HepG2 (cell line): ENCODE measurements at regions not wholly inside any gene's neighbourhood (a gene's known extent, or its start where the extent isn't known, plus 50 kb on each side); places are given as distances from the start of the nearest gene placed in this dataset.

ENCODE experiments used
- KMT2A ChIP-seq: sonication (generic); formaldehyde crosslinking; IDR thresholded peaks from 2 replicates; pipeline ENCODE4 v1.4.0; 2020; ENCODE audit warnings: missing genetic modification reagents
- NFYB ChIP-seq: sonication (generic); formaldehyde crosslinking; IDR thresholded peaks from 2 replicates; pipeline ENCODE4 v1.4.0; 2020; ENCODE audit warnings: missing genetic modification reagents
- SETDB1 ChIP-seq: sonication (generic); formaldehyde crosslinking; IDR thresholded peaks from 2 replicates; pipeline ENCODE4 v1.5.1; 2020; ENCODE audit warnings: missing genetic modification reagents, mild to moderate bottlenecking, borderline replicate concordance
- TCF12 ChIP-seq, 2 experiments: fragments of 450-650 bp in 1 of 2; sonication (generic) in 1 of 2; formaldehyde crosslinking in 1 of 2; IDR thresholded peaks; 2 replicates each; pipeline versions ENCODE4 v1.6.1 to v1.8.0; 2017 to 2022; ENCODE audit warnings: antibody characterized with exemption in 1 of 2, mild to moderate bottlenecking in 1 of 2, missing genetic modification reagents in 1 of 2, moderate library complexity in 1 of 2
- ZFP90 ChIP-seq: sonication (generic); formaldehyde crosslinking; IDR thresholded peaks from 2 replicates; pipeline ENCODE4 v1.8.0; 2022; ENCODE audit warnings: missing genetic modification reagents, mild to moderate bottlenecking, inconsistent platforms, borderline replicate concordance
- TF ChIP-seq, protein P1 (sequence below): sonication (generic); formaldehyde crosslinking; IDR thresholded peaks from 2 replicates; pipeline ENCODE4 v1.5.0; 2020; ENCODE audit warnings: mild to moderate bottlenecking, missing genetic modification reagents, moderate library complexity
- TF ChIP-seq, protein P2 (sequence below): sonication (generic); formaldehyde crosslinking; IDR thresholded peaks from 2 replicates; pipeline ENCODE4 v1.8.1; 2023; ENCODE audit warnings: missing genetic modification reagents, inconsistent platforms, borderline replicate concordance

DNA sequence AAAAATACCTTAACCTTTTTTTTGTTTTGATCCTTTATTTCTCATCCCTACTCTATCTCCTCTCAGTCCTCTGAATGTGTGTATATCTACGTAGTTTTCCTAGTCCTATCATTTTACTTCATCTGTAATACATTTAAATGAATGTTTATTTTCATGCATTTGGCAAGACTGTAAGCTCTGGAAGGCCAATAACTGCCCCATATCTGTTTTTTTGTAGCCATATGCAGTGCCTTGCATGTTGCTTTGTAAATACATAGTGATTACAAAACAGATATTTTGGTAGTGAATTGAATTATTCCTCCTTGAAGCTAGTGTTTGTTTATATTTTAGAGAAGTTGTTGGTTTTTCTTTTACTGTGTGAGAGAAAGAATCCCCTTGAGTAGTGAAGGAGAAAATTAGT, 450.2 kb downstream of the PCDH18 start:
- TF ChIP-seq SETDB1 (CRISPR knock-in tag) (no peak), NFYB (CRISPR knock-in tag) (no peak), ZFP90 (CRISPR knock-in tag) (no peak), KMT2A (CRISPR knock-in tag) (no peak), TCF12 (IDR thresholded peaks at IDR 0.05) (no peak), TCF12 (CRISPR knock-in tag; IDR thresholded peaks at IDR 0.05) (no peak)
- TF ChIP-seq, protein P1, sequence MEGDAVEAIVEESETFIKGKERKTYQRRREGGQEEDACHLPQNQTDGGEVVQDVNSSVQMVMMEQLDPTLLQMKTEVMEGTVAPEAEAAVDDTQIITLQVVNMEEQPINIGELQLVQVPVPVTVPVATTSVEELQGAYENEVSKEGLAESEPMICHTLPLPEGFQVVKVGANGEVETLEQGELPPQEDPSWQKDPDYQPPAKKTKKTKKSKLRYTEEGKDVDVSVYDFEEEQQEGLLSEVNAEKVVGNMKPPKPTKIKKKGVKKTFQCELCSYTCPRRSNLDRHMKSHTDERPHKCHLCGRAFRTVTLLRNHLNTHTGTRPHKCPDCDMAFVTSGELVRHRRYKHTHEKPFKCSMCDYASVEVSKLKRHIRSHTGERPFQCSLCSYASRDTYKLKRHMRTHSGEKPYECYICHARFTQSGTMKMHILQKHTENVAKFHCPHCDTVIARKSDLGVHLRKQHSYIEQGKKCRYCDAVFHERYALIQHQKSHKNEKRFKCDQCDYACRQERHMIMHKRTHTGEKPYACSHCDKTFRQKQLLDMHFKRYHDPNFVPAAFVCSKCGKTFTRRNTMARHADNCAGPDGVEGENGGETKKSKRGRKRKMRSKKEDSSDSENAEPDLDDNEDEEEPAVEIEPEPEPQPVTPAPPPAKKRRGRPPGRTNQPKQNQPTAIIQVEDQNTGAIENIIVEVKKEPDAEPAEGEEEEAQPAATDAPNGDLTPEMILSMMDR (CRISPR knock-in tag), result no peak
- TF ChIP-seq, protein P2, sequence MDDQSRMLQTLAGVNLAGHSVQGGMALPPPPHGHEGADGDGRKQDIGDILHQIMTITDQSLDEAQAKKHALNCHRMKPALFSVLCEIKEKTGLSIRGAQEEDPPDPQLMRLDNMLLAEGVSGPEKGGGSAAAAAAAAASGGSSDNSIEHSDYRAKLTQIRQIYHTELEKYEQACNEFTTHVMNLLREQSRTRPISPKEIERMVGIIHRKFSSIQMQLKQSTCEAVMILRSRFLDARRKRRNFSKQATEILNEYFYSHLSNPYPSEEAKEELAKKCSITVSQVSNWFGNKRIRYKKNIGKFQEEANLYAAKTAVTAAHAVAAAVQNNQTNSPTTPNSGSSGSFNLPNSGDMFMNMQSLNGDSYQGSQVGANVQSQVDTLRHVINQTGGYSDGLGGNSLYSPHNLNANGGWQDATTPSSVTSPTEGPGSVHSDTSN, result no peak
